ENCODE measurements at regions not wholly inside any gene's neighbourhood (a gene's known extent, or its start where the extent isn't known, plus 50 kb on each side); places are given as distances from the start of the nearest gene placed in this dataset.

DNA sequence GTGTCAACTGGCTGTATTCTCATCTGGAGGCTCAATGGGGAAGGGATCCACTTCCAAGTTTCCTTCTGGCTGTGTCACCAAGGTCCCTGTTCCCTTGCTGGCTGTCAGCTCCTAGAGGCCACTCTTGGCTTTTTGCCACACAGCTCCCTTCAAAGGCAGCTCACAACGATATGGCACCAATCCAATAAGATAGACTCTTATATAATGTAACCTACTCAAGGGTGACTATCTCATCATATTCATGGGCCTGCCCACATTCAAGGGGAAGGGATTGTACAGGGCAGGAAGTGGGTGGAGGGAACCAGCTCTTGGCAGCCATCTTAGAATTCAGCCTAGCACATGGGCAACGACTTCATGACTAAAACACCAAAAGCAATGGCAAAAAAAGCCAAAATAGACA is 98.7 kb upstream of the PLXNC1 start:
- H3K36me3 ChIP-seq, result no peaks in the 10 kb centered on the region
- H3K9me3 ChIP-seq, result peaks cover 0 to 7% (median 0%) of the 10 kb centered on the region in 4 donors
- H3K4me1 ChIP-seq, result no peaks in the 10 kb centered on the region
- no peak overlapping the region for H3K4me3 ChIP-seq
- peak in 1 of 3 donors; percentile 49 for DNase-seq
- H3K27me3 ChIP-seq, result no peaks in the 10 kb centered on the region
- TF ChIP-seq POLR2A (IDR thresholded peaks at IDR 0.05), result no peak
- TF ChIP-seq, protein P1, sequence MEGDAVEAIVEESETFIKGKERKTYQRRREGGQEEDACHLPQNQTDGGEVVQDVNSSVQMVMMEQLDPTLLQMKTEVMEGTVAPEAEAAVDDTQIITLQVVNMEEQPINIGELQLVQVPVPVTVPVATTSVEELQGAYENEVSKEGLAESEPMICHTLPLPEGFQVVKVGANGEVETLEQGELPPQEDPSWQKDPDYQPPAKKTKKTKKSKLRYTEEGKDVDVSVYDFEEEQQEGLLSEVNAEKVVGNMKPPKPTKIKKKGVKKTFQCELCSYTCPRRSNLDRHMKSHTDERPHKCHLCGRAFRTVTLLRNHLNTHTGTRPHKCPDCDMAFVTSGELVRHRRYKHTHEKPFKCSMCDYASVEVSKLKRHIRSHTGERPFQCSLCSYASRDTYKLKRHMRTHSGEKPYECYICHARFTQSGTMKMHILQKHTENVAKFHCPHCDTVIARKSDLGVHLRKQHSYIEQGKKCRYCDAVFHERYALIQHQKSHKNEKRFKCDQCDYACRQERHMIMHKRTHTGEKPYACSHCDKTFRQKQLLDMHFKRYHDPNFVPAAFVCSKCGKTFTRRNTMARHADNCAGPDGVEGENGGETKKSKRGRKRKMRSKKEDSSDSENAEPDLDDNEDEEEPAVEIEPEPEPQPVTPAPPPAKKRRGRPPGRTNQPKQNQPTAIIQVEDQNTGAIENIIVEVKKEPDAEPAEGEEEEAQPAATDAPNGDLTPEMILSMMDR (IDR thresholded peaks at IDR 0.05), result no peak
- no peak overlapping the region for H3K27ac ChIP-seq

DNA sequence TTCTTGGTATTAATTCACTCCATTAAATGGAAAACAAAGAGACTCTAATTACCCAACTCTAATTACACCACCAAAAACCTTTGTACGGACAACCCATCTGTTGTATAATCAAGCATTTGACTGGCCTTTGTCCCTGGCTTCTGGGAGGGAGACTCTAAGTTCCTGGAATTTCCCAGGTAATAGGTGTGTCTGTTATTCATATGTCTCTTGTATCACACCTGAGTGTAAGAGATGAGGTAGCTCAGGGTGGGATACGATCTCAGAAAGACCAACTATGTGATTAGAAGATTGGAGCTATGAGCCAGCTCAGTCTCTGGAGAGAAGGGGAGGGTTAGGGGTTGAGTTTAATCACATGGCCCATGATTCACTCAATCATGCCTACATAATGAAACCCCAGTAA is 94.7 kb upstream of the PLXNC1 start:
- Histone ChIP-seq H3K4me1 (no peaks in the 10 kb centered on the region), H3K36me3 (no peaks in the 10 kb centered on the region), H3K27ac (peak overlapping the region in 3 of 4 donors; percentile 63 to 83 (median 70)), H3K9me3 (peaks cover 0 to 7% (median 0%) of the 10 kb centered on the region in 4 donors), H3K27me3 (no peaks in the 10 kb centered on the region), H3K4me3 (no peak overlapping the region)
- TF ChIP-seq, protein P1 (IDR thresholded peaks at IDR 0.05), result no peak
- no peak for TF ChIP-seq POLR2A (IDR thresholded peaks at IDR 0.05)
- peak in 1 of 3 donors; percentile 59 for DNase-seq

GRCh38 chr12:94055528-94055927 is 92.8 kb upstream of the PLXNC1 start:
- DNase-seq, result no peak
- peak overlapping the region in 3 of 4 donors; percentile 18 to 83 (median 70) for H3K27ac ChIP-seq
- no peaks in the 10 kb centered on the region for H3K27me3 ChIP-seq
- peaks cover 0 to 6% (median 0%) of the 10 kb centered on the region in 4 donors for H3K4me1 ChIP-seq
- no peaks in the 10 kb centered on the region for H3K36me3 ChIP-seq
- no peak for TF ChIP-seq POLR2A (IDR thresholded peaks at IDR 0.05)
- TF ChIP-seq, protein P1 (IDR thresholded peaks at IDR 0.05), result no peak
- H3K4me3 ChIP-seq, result no peak overlapping the region
- peaks cover 0 to 7% (median 0%) of the 10 kb centered on the region in 4 donors for H3K9me3 ChIP-seq

GRCh38 chr12:94056419-94057158 is 91.8 kb upstream of the PLXNC1 start:
- Histone ChIP-seq H3K4me3 (no peak overlapping the region), H3K4me1 (peaks cover 0 to 6% (median 0%) of the 10 kb centered on the region in 4 donors), H3K27ac (no peak overlapping the region), H3K9me3 (peaks cover 0 to 7% (median 0%) of the 10 kb centered on the region in 4 donors), H3K27me3 (no peaks in the 10 kb centered on the region), H3K36me3 (no peaks in the 10 kb centered on the region)
- TF ChIP-seq, protein P1 (IDR thresholded peaks at IDR 0.05), result no peak
- no peak for TF ChIP-seq POLR2A (IDR thresholded peaks at IDR 0.05)
- no peak for DNase-seq

- no peaks in the 10 kb centered on the region for H3K27me3 ChIP-seq
- H3K9me3 ChIP-seq, result peaks cover 0 to 7% (median 0%) of the 10 kb centered on the region in 4 donors
- DNase-seq, result no peak
- TF ChIP-seq, protein P1 (IDR thresholded peaks at IDR 0.05), result no peak
- TF ChIP-seq POLR2A (IDR thresholded peaks at IDR 0.05), result no peak
- H3K27ac ChIP-seq, result no peak overlapping the region
- H3K36me3 ChIP-seq, result no peaks in the 10 kb centered on the region
- H3K4me1 ChIP-seq, result peaks cover 0 to 6% (median under 1%) of the 10 kb centered on the region in 4 donors
- H3K4me3 ChIP-seq, result no peak overlapping the region
Observed at GRCh38 chr12:94057262-94058151, 90.9 kb upstream of the PLXNC1 start.

All from Peyer's patch (tissue), 4 donors.